ENCODE measurements at regions not wholly inside any gene's neighbourhood (a gene's known extent, or its start where the extent isn't known, plus 50 kb on each side); places are given as distances from the start of the nearest gene placed in this dataset.
"Not testable (repeated sequence)": the region's sequence is repeated elsewhere in the genome, so short reads cannot be mapped to it uniquely, and the experiment has no call there.

DNA sequence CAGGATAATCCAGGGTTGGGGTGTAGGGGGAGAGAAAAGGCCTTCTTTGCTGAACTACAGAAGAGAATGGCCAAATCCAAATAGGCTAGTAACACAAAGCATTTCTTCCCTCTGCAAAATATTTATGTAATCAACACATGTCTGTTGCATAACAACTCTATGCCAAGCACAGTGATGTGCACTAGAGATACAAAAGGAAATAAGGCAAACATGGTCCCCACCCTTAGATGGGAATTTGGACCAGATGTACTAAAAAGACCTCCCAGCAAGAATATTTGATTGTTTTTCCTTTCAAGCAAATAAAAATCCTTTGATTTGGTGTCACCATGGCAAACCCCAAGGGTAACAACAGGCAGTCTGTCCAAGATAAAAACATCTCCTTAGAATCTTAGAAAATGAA, 177.6 kb upstream of the FGF13 start:
- Histone ChIP-seq H3K4me3 (ENCODE audit: low read length) (no peak overlapping the region), H3K27ac (ENCODE audit: low read length) (no peak overlapping the region), H3K9me3 (replicated peaks; ENCODE audit: control insufficient read depth, low read depth, low read length) (no peaks in the 10 kb centered on the region), H3K4me1 (ENCODE audit: control insufficient read depth, insufficient read depth, low read length) (no peaks in the 10 kb centered on the region), H3K36me3 (ENCODE audit: control insufficient read depth, insufficient read depth, low read length) (no peaks in the 10 kb centered on the region), H3K27me3 (ENCODE audit: control insufficient read depth, insufficient read depth, low read length) (no peaks in the 10 kb centered on the region)
- DNase-seq, result no peak

DNA sequence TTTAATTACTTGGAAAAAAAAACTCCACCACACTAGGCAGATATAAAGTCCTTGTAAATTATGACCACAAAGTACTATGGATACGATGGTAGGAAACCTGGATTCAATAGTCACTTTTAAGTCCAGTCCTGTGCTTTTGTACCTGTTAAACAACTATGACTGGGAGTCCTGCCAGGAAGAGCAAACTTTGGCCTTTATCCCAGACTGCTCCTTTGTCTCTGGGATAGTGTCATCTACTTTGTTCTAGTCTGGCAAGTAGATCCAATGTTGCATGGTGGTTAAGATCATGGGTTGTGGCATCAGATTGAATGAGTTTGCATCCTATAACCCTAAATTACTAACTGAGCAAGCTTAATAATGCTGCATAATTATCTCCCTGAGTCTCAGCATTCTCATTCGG, 175.3 kb upstream of the FGF13 start:
- Histone ChIP-seq H3K4me1 (ENCODE audit: control insufficient read depth, insufficient read depth, low read length) (no peaks in the 10 kb centered on the region), H3K9me3 (replicated peaks; ENCODE audit: control insufficient read depth, low read depth, low read length) (no peaks in the 10 kb centered on the region), H3K27me3 (ENCODE audit: control insufficient read depth, insufficient read depth, low read length) (no peaks in the 10 kb centered on the region), H3K36me3 (ENCODE audit: control insufficient read depth, insufficient read depth, low read length) (no peaks in the 10 kb centered on the region), H3K27ac (ENCODE audit: low read length) (no peak overlapping the region), H3K4me3 (ENCODE audit: low read length) (no peak overlapping the region)
- WGBS (ENCODE audit: insufficient coverage), result no CpG with 5 or more reads among the region's 2 CpGs
- DNase-seq, result peak; percentile 13

DNA sequence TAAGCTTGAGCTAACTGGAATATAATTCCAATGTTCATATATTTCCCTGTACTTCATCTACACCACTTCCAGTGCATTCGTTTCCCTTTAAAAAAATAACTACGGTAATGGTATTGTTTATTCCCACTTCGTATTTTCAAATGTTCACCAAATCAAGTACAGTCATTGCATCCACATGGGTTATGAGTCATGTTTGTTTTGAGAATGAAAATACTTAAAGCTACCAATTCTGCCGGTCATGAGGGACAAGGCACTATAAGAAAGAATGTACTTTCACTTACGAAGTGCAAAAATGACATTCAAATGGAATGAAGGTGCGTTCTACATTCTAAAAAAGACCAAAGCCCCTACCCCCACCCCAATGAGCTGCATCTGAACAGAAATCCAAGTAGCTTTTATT, 174.4 kb upstream of the FGF13 start:
- Histone ChIP-seq H3K27ac (ENCODE audit: low read length) (no peak overlapping the region), H3K4me1 (ENCODE audit: control insufficient read depth, insufficient read depth, low read length) (no peaks in the 10 kb centered on the region), H3K36me3 (ENCODE audit: control insufficient read depth, insufficient read depth, low read length) (no peaks in the 10 kb centered on the region), H3K27me3 (ENCODE audit: control insufficient read depth, insufficient read depth, low read length) (no peaks in the 10 kb centered on the region), H3K9me3 (replicated peaks; ENCODE audit: control insufficient read depth, low read depth, low read length) (no peaks in the 10 kb centered on the region), H3K4me3 (ENCODE audit: low read length) (no peak overlapping the region)
- WGBS (ENCODE audit: insufficient coverage), result no CpG with 5 or more reads among the region's 6 CpGs
- peak; percentile 35 for DNase-seq

DNA sequence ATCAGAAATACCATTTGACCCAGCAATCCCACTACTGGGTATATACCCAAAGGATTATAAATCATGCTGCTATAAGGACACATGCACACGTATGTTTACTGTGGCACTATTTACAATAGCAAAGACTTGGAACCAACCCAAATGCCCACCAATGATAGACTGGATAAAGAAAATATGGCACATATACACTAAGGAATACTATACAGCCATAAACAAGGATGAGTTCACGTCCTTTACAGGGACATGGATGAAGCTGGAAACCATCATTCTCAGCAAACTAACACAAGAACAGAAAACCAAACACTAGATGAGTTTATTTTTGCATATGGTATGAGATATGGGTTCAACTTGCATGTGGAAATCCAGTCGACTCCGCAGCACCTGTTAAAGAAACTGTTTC, 168.8 kb upstream of the FGF13 start:
- H3K36me3 ChIP-seq (ENCODE audit: control insufficient read depth, insufficient read depth, low read length); H3K4me3 ChIP-seq (ENCODE audit: low read length); DNase-seq; H3K27ac ChIP-seq (ENCODE audit: low read length); H3K27me3 ChIP-seq (ENCODE audit: control insufficient read depth, insufficient read depth, low read length); H3K9me3 ChIP-seq (replicated peaks; ENCODE audit: control insufficient read depth, low read depth, low read length); H3K4me1 ChIP-seq (ENCODE audit: control insufficient read depth, insufficient read depth, low read length): not testable (repeated sequence)
- no CpG with 5 or more reads among the region's 4 CpGs for WGBS (ENCODE audit: insufficient coverage)

DNA sequence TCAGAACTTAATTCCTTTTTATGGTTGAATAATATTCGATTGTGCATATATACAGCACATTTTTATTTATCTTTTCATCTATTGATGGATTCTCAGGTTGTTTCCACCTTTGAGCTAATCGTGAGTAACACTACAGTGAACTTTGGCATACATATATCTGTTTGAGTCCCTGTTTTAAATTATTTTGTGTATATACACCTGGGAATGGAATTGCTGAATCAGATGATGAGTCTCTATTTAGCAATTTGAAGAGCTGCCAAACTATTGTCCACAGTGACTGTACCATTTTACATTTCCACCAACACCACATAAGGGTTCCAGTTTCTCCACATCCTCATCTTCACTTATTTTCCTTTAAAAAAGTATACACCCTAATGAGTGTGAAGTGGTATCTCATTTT, 166.2 kb upstream of the FGF13 start:
- no peak for DNase-seq
- no CpG with 5 or more reads among the region's 2 CpGs for WGBS (ENCODE audit: insufficient coverage)
- no peaks in the 10 kb centered on the region for H3K27me3 ChIP-seq (ENCODE audit: control insufficient read depth, insufficient read depth, low read length)
- H3K36me3 ChIP-seq (ENCODE audit: control insufficient read depth, insufficient read depth, low read length), result no peaks in the 10 kb centered on the region
- H3K27ac ChIP-seq (ENCODE audit: low read length), result no peak overlapping the region
- H3K9me3 ChIP-seq (replicated peaks; ENCODE audit: control insufficient read depth, low read depth, low read length), result no peaks in the 10 kb centered on the region
- H3K4me1 ChIP-seq (ENCODE audit: control insufficient read depth, insufficient read depth, low read length), result no peaks in the 10 kb centered on the region
- no peak overlapping the region for H3K4me3 ChIP-seq (ENCODE audit: low read length)

DNA sequence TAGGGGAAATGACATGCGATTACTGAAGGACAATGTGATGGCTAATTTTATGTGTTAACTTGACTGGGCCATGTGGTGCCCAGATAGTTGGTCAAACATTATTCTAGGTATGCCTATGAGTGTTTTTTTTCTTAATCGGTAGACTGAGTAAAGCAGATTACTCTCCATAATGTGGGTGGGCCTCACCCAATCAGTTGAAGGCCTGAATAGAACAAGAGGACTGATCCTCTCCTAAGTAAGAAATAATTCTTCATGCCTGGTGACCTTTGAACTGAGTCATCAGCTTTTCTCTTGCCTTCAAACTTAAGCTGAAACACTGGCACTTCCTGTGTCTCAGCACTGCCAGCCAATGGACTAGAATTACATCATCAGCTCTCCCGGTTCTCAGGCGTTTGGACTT, 164.0 kb upstream of the FGF13 start:
- DNase-seq, result no peak
- no peaks in the 10 kb centered on the region for H3K36me3 ChIP-seq (ENCODE audit: control insufficient read depth, insufficient read depth, low read length)
- H3K27ac ChIP-seq (ENCODE audit: low read length), result no peak overlapping the region
- no peaks in the 10 kb centered on the region for H3K4me1 ChIP-seq (ENCODE audit: control insufficient read depth, insufficient read depth, low read length)
- 100% methylated on average over 1 of the region's 4 CpGs for WGBS (ENCODE audit: insufficient coverage)
- H3K4me3 ChIP-seq (ENCODE audit: low read length), result no peak overlapping the region
- H3K9me3 ChIP-seq (replicated peaks; ENCODE audit: control insufficient read depth, low read depth, low read length), result no peaks in the 10 kb centered on the region
- no peaks in the 10 kb centered on the region for H3K27me3 ChIP-seq (ENCODE audit: control insufficient read depth, insufficient read depth, low read length)

DNA sequence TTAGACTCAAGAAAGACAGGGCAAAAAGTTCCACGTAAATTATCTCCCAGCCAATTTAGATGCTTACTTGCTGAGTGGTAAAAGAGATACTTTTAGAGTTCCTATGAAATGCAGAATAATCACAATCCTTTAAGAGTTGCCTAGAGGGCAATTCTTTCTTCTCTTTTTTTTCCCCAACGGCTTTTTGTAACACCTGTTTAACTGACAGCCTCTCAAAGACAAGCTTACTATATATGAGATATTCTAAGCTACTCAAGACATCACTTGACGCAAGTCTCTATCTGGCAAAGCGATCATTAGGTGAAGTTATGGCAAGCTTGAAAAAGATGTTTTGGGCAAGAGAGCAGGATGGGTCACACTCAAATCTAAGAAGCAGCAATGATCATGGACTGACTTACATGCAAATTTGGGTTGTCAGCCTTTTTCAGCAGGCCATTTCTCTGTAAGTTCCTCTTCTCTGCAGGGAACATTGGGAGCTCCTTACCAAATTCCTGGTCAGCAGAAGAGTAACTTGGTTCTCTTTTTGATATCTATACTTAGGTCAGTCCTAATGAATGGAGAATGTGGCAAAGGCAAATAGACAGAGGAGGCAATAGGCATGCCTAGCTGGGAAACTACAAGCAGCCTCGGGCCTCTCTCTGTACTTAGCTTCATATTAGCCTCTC, 162.9 kb upstream of the FGF13 start:
- H3K9me3 ChIP-seq (replicated peaks; ENCODE audit: control insufficient read depth, low read depth, low read length), result no peaks in the 10 kb centered on the region
- H3K27me3 ChIP-seq (ENCODE audit: control insufficient read depth, insufficient read depth, low read length), result no peaks in the 10 kb centered on the region
- 88% methylated on average over 1 of the region's 5 CpGs for WGBS (ENCODE audit: insufficient coverage)
- H3K27ac ChIP-seq (ENCODE audit: low read length), result no peak overlapping the region
- DNase-seq, result no peak
- no peaks in the 10 kb centered on the region for H3K36me3 ChIP-seq (ENCODE audit: control insufficient read depth, insufficient read depth, low read length)
- no peak overlapping the region for H3K4me3 ChIP-seq (ENCODE audit: low read length)
- H3K4me1 ChIP-seq (ENCODE audit: control insufficient read depth, insufficient read depth, low read length), result no peaks in the 10 kb centered on the region

DNA sequence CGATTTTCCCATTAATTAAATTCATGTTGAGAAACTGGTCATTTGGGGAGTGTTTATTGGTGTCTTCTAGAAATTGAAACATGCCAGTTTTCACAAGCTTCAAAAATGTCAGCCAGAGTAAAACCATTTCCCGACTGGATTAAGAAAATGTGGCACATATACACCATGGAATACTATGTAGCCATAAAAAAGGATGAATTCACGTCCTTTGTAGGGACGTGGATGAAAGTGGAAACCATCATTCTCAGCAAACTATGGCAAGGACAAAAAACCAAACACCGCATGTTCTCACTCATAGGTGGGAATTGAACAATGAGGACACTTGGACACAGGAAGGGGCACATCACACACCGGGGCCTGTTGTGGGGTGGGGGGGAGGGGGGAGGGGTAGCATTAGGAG, 162.1 kb upstream of the FGF13 start:
- not testable (repeated sequence) for H3K27me3 ChIP-seq (ENCODE audit: control insufficient read depth, insufficient read depth, low read length); H3K27ac ChIP-seq (ENCODE audit: low read length); H3K4me3 ChIP-seq (ENCODE audit: low read length); H3K4me1 ChIP-seq (ENCODE audit: control insufficient read depth, insufficient read depth, low read length); H3K9me3 ChIP-seq (replicated peaks; ENCODE audit: control insufficient read depth, low read depth, low read length); H3K36me3 ChIP-seq (ENCODE audit: control insufficient read depth, insufficient read depth, low read length); DNase-seq
- no CpG with 5 or more reads among the region's 6 CpGs for WGBS (ENCODE audit: insufficient coverage)

DNA sequence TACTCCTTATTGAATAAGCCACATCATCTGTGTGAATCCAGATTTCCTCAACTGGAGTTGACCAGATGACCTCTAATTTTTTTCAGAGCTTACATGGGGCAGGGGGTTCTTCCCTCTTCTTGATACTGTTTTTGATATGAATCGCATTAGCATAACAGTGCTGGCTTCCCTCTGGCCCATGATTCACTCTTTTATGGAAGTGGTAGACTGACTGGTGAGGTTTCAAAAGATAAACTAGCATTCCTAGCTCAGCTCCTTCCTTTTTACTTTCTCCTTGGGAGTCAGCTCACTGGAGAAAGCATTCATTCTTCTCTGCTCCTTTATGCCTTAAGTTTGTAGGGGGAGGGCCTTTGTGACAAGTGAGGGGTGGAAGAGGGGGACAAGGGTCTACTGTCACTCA, 161.0 kb upstream of the FGF13 start:
- no peaks in the 10 kb centered on the region for H3K27me3 ChIP-seq (ENCODE audit: control insufficient read depth, insufficient read depth, low read length)
- H3K4me3 ChIP-seq (ENCODE audit: low read length), result no peak overlapping the region
- H3K36me3 ChIP-seq (ENCODE audit: control insufficient read depth, insufficient read depth, low read length), result no peaks in the 10 kb centered on the region
- no CpG with 5 or more reads among the region's 1 CpG for WGBS (ENCODE audit: insufficient coverage)
- H3K4me1 ChIP-seq (ENCODE audit: control insufficient read depth, insufficient read depth, low read length), result no peaks in the 10 kb centered on the region
- DNase-seq, result no peak
- H3K27ac ChIP-seq (ENCODE audit: low read length), result no peak overlapping the region
- H3K9me3 ChIP-seq (replicated peaks; ENCODE audit: control insufficient read depth, low read depth, low read length), result no peaks in the 10 kb centered on the region

DNA sequence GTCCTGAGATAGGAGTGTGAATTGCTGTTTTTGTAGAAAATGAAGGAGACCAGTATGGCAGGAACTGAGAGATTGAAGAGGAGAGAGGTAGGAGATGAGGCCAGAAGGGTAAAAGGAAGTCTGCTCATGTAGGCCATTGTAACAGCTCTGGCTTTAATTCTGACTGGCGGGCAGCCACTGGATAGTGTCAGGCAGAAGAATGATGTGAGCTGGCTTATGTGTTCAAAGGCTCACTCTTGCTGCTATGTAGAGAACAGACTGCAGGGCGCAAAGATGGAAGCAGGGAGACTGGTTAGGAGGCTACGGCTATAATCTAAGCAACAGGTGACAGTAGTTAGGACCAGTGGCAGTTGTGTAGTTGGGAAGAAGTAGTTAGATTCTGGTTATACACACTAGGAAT, 160.2 kb upstream of the FGF13 start:
- WGBS (ENCODE audit: insufficient coverage), result 67% methylated on average over 2 of the region's 3 CpGs
- DNase-seq, result no peak
- Histone ChIP-seq H3K4me1 (ENCODE audit: control insufficient read depth, insufficient read depth, low read length) (no peaks in the 10 kb centered on the region), H3K4me3 (ENCODE audit: low read length) (no peak overlapping the region), H3K9me3 (replicated peaks; ENCODE audit: control insufficient read depth, low read depth, low read length) (no peaks in the 10 kb centered on the region), H3K27me3 (ENCODE audit: control insufficient read depth, insufficient read depth, low read length) (peaks cover 5% of the 10 kb centered on the region), H3K27ac (ENCODE audit: low read length) (no peak overlapping the region), H3K36me3 (ENCODE audit: control insufficient read depth, insufficient read depth, low read length) (no peaks in the 10 kb centered on the region)

DNA sequence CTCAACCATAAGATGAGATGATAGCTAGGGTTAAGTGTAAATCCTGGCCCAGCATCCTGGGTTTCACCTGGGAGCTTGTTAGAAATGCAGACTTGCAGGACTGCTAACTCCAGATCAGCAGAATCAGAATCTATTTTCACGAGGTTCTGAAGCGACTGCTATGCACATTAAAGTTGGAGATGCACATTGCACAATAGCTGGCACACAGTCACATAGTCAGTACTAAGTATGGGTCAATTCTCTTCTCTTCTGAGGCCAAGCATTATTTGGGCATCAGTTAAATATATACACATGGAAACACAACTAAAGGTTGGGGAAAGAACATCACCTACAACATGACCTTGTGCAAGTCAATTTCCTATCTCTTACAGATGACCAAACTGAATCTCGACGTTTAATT, 155.1 kb upstream of the FGF13 start:
- 60% methylated on average over 1 of the region's 4 CpGs for WGBS (ENCODE audit: insufficient coverage)
- DNase-seq, result no peak
- Histone ChIP-seq H3K4me1 (ENCODE audit: control insufficient read depth, insufficient read depth, low read length) (no peaks in the 10 kb centered on the region), H3K4me3 (ENCODE audit: low read length) (no peak overlapping the region), H3K27ac (ENCODE audit: low read length) (no peak overlapping the region), H3K9me3 (replicated peaks; ENCODE audit: control insufficient read depth, low read depth, low read length) (no peaks in the 10 kb centered on the region), H3K27me3 (ENCODE audit: control insufficient read depth, insufficient read depth, low read length) (peaks cover 12% of the 10 kb centered on the region), H3K36me3 (ENCODE audit: control insufficient read depth, insufficient read depth, low read length) (no peaks in the 10 kb centered on the region)

All from muscle of leg (tissue), 3 donors.